ENCODE measurements at regions not wholly inside any gene's neighbourhood (a gene's known extent, or its start where the extent isn't known, plus 50 kb on each side); places are given as distances from the start of the nearest gene placed in this dataset.

- H3K36me3 Mint-ChIP-seq, result peaks cover 1% of the 10 kb centered on the region
- H3K4me3 Mint-ChIP-seq, result no peak overlapping the region
- peaks cover 2% of the 10 kb centered on the region for H3K4me1 Mint-ChIP-seq
- DNase-seq, result no peak
- no peaks in the 10 kb centered on the region for H3K9me3 Mint-ChIP-seq
- no peak overlapping the region for H3K27ac Mint-ChIP-seq
- H3K27me3 Mint-ChIP-seq, result peaks cover 16% of the 10 kb centered on the region
Measured at GRCh38 chr10:4717670-4718069, 108.3 kb upstream of the AKR1E2 start.

GRCh38 chr10:4710858-4711257, 115.1 kb upstream of the AKR1E2 start:
- no peak overlapping the region for H3K27ac Mint-ChIP-seq
- H3K36me3 Mint-ChIP-seq, result no peaks in the 10 kb centered on the region
- no peaks in the 10 kb centered on the region for H3K9me3 Mint-ChIP-seq
- H3K4me1 Mint-ChIP-seq, result no peaks in the 10 kb centered on the region
- H3K27me3 Mint-ChIP-seq, result peaks cover 17% of the 10 kb centered on the region
- H3K4me3 Mint-ChIP-seq, result no peak overlapping the region
- DNase-seq, result no peak

GRCh38 chr10:4708123-4708759, 117.8 kb upstream of the AKR1E2 start:
- Mint-ChIP-seq H3K27me3 (peaks cover 19% of the 10 kb centered on the region), H3K4me1 (no peaks in the 10 kb centered on the region), H3K27ac (no peak overlapping the region), H3K4me3 (no peak overlapping the region), H3K9me3 (no peaks in the 10 kb centered on the region), H3K36me3 (no peaks in the 10 kb centered on the region)
- peak; percentile 16 for DNase-seq

- Mint-ChIP-seq H3K27ac (no peak overlapping the region), H3K27me3 (peaks cover 19% of the 10 kb centered on the region), H3K9me3 (no peaks in the 10 kb centered on the region), H3K36me3 (no peaks in the 10 kb centered on the region), H3K4me1 (no peaks in the 10 kb centered on the region), H3K4me3 (no peak overlapping the region)
- DNase-seq, result no peak
Measured at GRCh38 chr10:4707221-4707620, 118.8 kb upstream of the AKR1E2 start.

GRCh38 chr10:4704034-4704545, 121.9 kb upstream of the AKR1E2 start:
- Mint-ChIP-seq H3K4me1 (no peaks in the 10 kb centered on the region), H3K9me3 (no peaks in the 10 kb centered on the region), H3K27ac (no peak overlapping the region), H3K27me3 (peaks cover 21% of the 10 kb centered on the region), H3K36me3 (no peaks in the 10 kb centered on the region), H3K4me3 (no peak overlapping the region)
- DNase-seq, result no peak

- Mint-ChIP-seq H3K36me3 (no peaks in the 10 kb centered on the region), H3K9me3 (no peaks in the 10 kb centered on the region), H3K27ac (no peak overlapping the region), H3K27me3 (peaks cover 26% of the 10 kb centered on the region), H3K4me3 (no peak overlapping the region), H3K4me1 (no peaks in the 10 kb centered on the region)
- DNase-seq, result no peak
Measured at GRCh38 chr10:4701016-4701415, 125.0 kb upstream of the AKR1E2 start.

GRCh38 chr10:4699950-4700730, 125.9 kb upstream of the AKR1E2 start:
- H3K36me3 Mint-ChIP-seq, result no peaks in the 10 kb centered on the region
- H3K27me3 Mint-ChIP-seq, result peaks cover 20% of the 10 kb centered on the region
- no peak for DNase-seq
- H3K4me1 Mint-ChIP-seq, result no peaks in the 10 kb centered on the region
- no peaks in the 10 kb centered on the region for H3K9me3 Mint-ChIP-seq
- H3K27ac Mint-ChIP-seq, result no peak overlapping the region
- no peak overlapping the region for H3K4me3 Mint-ChIP-seq

- Mint-ChIP-seq H3K9me3 (no peaks in the 10 kb centered on the region), H3K4me1 (no peaks in the 10 kb centered on the region), H3K27me3 (peaks cover 24% of the 10 kb centered on the region), H3K27ac (no peak overlapping the region), H3K4me3 (no peak overlapping the region), H3K36me3 (no peaks in the 10 kb centered on the region)
- DNase-seq, result no peak
Measured at GRCh38 chr10:4698075-4698474, 127.9 kb upstream of the AKR1E2 start.

- H3K27me3 Mint-ChIP-seq, result peaks cover 31% of the 10 kb centered on the region
- no peaks in the 10 kb centered on the region for H3K4me1 Mint-ChIP-seq
- no peak overlapping the region for H3K4me3 Mint-ChIP-seq
- H3K36me3 Mint-ChIP-seq, result no peaks in the 10 kb centered on the region
- H3K27ac Mint-ChIP-seq, result no peak overlapping the region
- DNase-seq, result no peak
- no peaks in the 10 kb centered on the region for H3K9me3 Mint-ChIP-seq
Measured at GRCh38 chr10:4696186-4696585, 129.8 kb upstream of the AKR1E2 start.

- DNase-seq, result no peak
- Mint-ChIP-seq H3K4me1 (no peaks in the 10 kb centered on the region), H3K9me3 (no peaks in the 10 kb centered on the region), H3K4me3 (no peak overlapping the region), H3K27me3 (peaks cover 28% of the 10 kb centered on the region), H3K27ac (no peak overlapping the region), H3K36me3 (no peaks in the 10 kb centered on the region)
Measured at GRCh38 chr10:4693967-4694366, 132.0 kb upstream of the AKR1E2 start.

GRCh38 chr10:4692206-4692605, 133.8 kb upstream of the AKR1E2 start:
- Mint-ChIP-seq H3K27me3 (peaks cover 17% of the 10 kb centered on the region), H3K36me3 (no peaks in the 10 kb centered on the region), H3K9me3 (no peaks in the 10 kb centered on the region), H3K27ac (no peak overlapping the region), H3K4me1 (peaks cover 12% of the 10 kb centered on the region), H3K4me3 (no peak overlapping the region)
- DNase-seq, result no peak

- DNase-seq, result no peak
- H3K27ac Mint-ChIP-seq, result no peak overlapping the region
- no peaks in the 10 kb centered on the region for H3K9me3 Mint-ChIP-seq
- H3K4me3 Mint-ChIP-seq, result no peak overlapping the region
- H3K36me3 Mint-ChIP-seq, result no peaks in the 10 kb centered on the region
- peaks cover 13% of the 10 kb centered on the region for H3K27me3 Mint-ChIP-seq
- peaks cover 15% of the 10 kb centered on the region for H3K4me1 Mint-ChIP-seq
Measured at GRCh38 chr10:4691776-4692175, 134.2 kb upstream of the AKR1E2 start.

GRCh38 chr10:4691301-4691700, 134.7 kb upstream of the AKR1E2 start:
- peaks cover 20% of the 10 kb centered on the region for H3K4me1 Mint-ChIP-seq
- H3K36me3 Mint-ChIP-seq, result no peaks in the 10 kb centered on the region
- H3K27ac Mint-ChIP-seq, result no peak overlapping the region
- H3K4me3 Mint-ChIP-seq, result no peak overlapping the region
- no peak for DNase-seq
- H3K27me3 Mint-ChIP-seq, result peaks cover 12% of the 10 kb centered on the region
- no peaks in the 10 kb centered on the region for H3K9me3 Mint-ChIP-seq

GRCh38 chr10:4688601-4689000, 137.4 kb upstream of the AKR1E2 start:
- no peak for DNase-seq
- no peaks in the 10 kb centered on the region for H3K9me3 Mint-ChIP-seq
- no peak overlapping the region for H3K4me3 Mint-ChIP-seq
- no peak overlapping the region for H3K27ac Mint-ChIP-seq
- no peaks in the 10 kb centered on the region for H3K36me3 Mint-ChIP-seq
- H3K27me3 Mint-ChIP-seq, result peaks cover 14% of the 10 kb centered on the region
- H3K4me1 Mint-ChIP-seq, result peaks cover 30% of the 10 kb centered on the region

- H3K4me3 Mint-ChIP-seq, result no peak overlapping the region
- peaks cover 30% of the 10 kb centered on the region for H3K4me1 Mint-ChIP-seq
- H3K27ac Mint-ChIP-seq, result no peak overlapping the region
- H3K36me3 Mint-ChIP-seq, result no peaks in the 10 kb centered on the region
- H3K9me3 Mint-ChIP-seq, result no peaks in the 10 kb centered on the region
- H3K27me3 Mint-ChIP-seq, result peaks cover 14% of the 10 kb centered on the region
- DNase-seq, result no peak
Measured at GRCh38 chr10:4688168-4688567, 137.8 kb upstream of the AKR1E2 start.

- H3K9me3 Mint-ChIP-seq, result no peaks in the 10 kb centered on the region
- peaks cover 20% of the 10 kb centered on the region for H3K27me3 Mint-ChIP-seq
- DNase-seq, result no peak
- no peak overlapping the region for H3K4me3 Mint-ChIP-seq
- peaks cover 30% of the 10 kb centered on the region for H3K4me1 Mint-ChIP-seq
- no peaks in the 10 kb centered on the region for H3K36me3 Mint-ChIP-seq
- no peak overlapping the region for H3K27ac Mint-ChIP-seq
Measured at GRCh38 chr10:4687397-4687796, 138.6 kb upstream of the AKR1E2 start.

All from activated naive CD8-positive, alpha-beta T cell treated with anti-CD3 and anti-CD28 coated beads for 36 hours (primary cell).